Upper lobe of left lung (tissue), 4 donors: ENCODE measurements at regions not wholly inside any gene's neighbourhood (a gene's known extent, or its start where the extent isn't known, plus 50 kb on each side); places are given as distances from the start of the nearest gene placed in this dataset.

Experiments used
- EP300 ChIP-seq, 4 donors: sonication (generic); formaldehyde crosslinking; IDR thresholded peaks; one replicate each; pipeline ENCODE4 v1.5.1; 2017; ENCODE audit warnings: antibody characterized with exemption in 4 of 4, control low read depth in 2 of 4
- POLR2A ChIP-seq, 4 donors: fragments of 450-650 bp; IDR thresholded peaks; one replicate each; pipeline ENCODE4 v1.5.1; 2016 to 2017; ENCODE audit warnings: antibody characterized with exemption in 4 of 4, mild to moderate bottlenecking in 2 of 4
- POLR2AphosphoS5 ChIP-seq, 2 donors: sonication (generic); formaldehyde crosslinking; IDR thresholded peaks; one replicate each; pipeline ENCODE4 v1.5.1; 2017; ENCODE audit warnings: antibody characterized with exemption in 2 of 2
- TF ChIP-seq, protein P1 (sequence below), 6 experiments: fragments of 450-650 bp in 4 of 6; fragments of 200-600 bp in 2 of 6; sonication (generic) in 2 of 6; IDR thresholded peaks; one replicate each; pipeline ENCODE4 v1.5.1; 2016 to 2019; ENCODE audit warnings: antibody characterized with exemption in 6 of 6

DNA sequence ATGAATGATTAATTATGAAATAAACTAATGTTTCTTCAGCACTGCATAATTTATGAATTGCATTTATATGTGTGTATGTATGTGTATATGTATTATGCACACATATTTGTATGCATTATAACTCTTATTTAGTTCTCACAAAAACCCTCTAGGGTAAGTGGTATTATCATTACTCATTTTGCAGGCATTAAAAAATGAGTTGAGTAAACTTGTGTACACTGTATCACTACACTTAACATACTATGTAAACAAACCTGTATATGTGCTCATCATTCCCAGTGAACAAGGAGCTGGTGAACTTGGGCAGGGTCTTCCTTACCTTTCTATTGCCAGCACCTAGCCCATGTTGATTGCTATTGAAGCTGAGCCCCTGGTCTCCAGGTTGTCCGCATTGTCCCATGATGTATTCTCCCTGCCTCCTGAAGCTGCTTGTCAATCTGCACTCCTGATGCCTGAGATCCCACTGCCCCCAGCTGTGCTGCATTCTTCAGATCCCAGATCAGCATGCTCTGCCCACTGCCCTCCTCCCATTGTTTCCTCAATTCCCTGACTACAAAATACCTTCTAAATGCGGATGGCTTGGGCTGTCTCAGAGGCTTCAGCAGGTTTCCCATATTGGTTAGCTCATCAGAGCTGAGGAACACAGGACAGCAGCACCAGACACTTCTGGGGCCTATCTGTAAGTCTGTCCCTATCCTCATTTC, 267.9 kb upstream of the SESN3 start:
- TF ChIP-seq, protein P1, sequence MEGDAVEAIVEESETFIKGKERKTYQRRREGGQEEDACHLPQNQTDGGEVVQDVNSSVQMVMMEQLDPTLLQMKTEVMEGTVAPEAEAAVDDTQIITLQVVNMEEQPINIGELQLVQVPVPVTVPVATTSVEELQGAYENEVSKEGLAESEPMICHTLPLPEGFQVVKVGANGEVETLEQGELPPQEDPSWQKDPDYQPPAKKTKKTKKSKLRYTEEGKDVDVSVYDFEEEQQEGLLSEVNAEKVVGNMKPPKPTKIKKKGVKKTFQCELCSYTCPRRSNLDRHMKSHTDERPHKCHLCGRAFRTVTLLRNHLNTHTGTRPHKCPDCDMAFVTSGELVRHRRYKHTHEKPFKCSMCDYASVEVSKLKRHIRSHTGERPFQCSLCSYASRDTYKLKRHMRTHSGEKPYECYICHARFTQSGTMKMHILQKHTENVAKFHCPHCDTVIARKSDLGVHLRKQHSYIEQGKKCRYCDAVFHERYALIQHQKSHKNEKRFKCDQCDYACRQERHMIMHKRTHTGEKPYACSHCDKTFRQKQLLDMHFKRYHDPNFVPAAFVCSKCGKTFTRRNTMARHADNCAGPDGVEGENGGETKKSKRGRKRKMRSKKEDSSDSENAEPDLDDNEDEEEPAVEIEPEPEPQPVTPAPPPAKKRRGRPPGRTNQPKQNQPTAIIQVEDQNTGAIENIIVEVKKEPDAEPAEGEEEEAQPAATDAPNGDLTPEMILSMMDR (IDR thresholded peaks at IDR 0.05) = no peak
- TF ChIP-seq POLR2AphosphoS5 (IDR thresholded peaks at IDR 0.05) (no peak), EP300 (IDR thresholded peaks at IDR 0.05) (no peak), POLR2A (IDR thresholded peaks at IDR 0.05) (no peak)
